Stimulated activated CD4-positive, alpha-beta T cell treated with anti-CD3 and anti-CD28 coated beads, TNF-alpha, amount 100 ng/mL, for 24 hours (primary cell): ENCODE measurements at regions not wholly inside any gene's neighbourhood (a gene's known extent, or its start where the extent isn't known, plus 50 kb on each side); places are given as distances from the start of the nearest gene placed in this dataset.
"Not testable (repeated sequence)": the region's sequence is repeated elsewhere in the genome, so short reads cannot be mapped to it uniquely, and the experiment has no call there.

Experiments used
- DNase-seq, 3 experiments: peaks; one replicate each; pipeline ENCODE4 v3.0.0-alpha.2; 2020; ENCODE audit warnings: low read depth in 3 of 3

GRCh38 chr6:142016666-142017065 lies 116.1 kb upstream of the GJE1 start:
- DNase-seq, result not testable (repeated sequence)

GRCh38 chr6:142015463-142015862 lies 117.3 kb upstream of the GJE1 start:
- not testable (repeated sequence) for DNase-seq

- DNase-seq, result no peak
Observed at GRCh38 chr6:142015011-142015410, 117.7 kb upstream of the GJE1 start.

GRCh38 chr6:142014515-142014914 lies 118.2 kb upstream of the GJE1 start:
- no peak for DNase-seq

GRCh38 chr6:142013875-142014495 lies 118.7 kb upstream of the GJE1 start:
- no peak for DNase-seq

- no peak for DNase-seq
Observed at GRCh38 chr6:142013287-142013686, 119.4 kb upstream of the GJE1 start.

- no peak for DNase-seq
Observed at GRCh38 chr6:142011775-142012174, 121.0 kb upstream of the GJE1 start.

- no peak for DNase-seq
Observed at GRCh38 chr6:142011156-142011555, 121.6 kb upstream of the GJE1 start.

GRCh38 chr6:142009647-142010046 lies 123.1 kb upstream of the GJE1 start:
- DNase-seq, result no peak

- no peak for DNase-seq
Observed at GRCh38 chr6:142008781-142009180, 123.9 kb upstream of the GJE1 start.

GRCh38 chr6:142008016-142008735 lies 124.5 kb upstream of the GJE1 start:
- no peak for DNase-seq

GRCh38 chr6:142005021-142005420 lies 127.7 kb upstream of the GJE1 start:
- no peak for DNase-seq

GRCh38 chr6:142002825-142003405 lies 129.8 kb upstream of the GJE1 start:
- no peak for DNase-seq

- no peak for DNase-seq
Observed at GRCh38 chr6:141996823-141997222, 135.9 kb upstream of the GJE1 start.

- no peak for DNase-seq
Observed at GRCh38 chr6:141992109-141992508, 140.6 kb upstream of the GJE1 start.

GRCh38 chr6:141990840-141991239 lies 141.9 kb upstream of the GJE1 start:
- DNase-seq, result no peak

- no peak for DNase-seq
Observed at GRCh38 chr6:141989706-141989959, 143.1 kb upstream of the GJE1 start.

GRCh38 chr6:141988954-141989705 lies 143.6 kb upstream of the GJE1 start:
- DNase-seq, result peak; percentile 3 to 17 (median 13)

GRCh38 chr6:141988327-141988726 lies 144.4 kb upstream of the GJE1 start:
- no peak for DNase-seq

- DNase-seq, result no peak
Observed at GRCh38 chr6:141986457-141986856, 146.3 kb upstream of the GJE1 start.

GRCh38 chr6:141981190-141981589 lies 151.5 kb upstream of the GJE1 start:
- no peak for DNase-seq

- DNase-seq, result no peak
Observed at GRCh38 chr6:141977782-141978181, 154.9 kb upstream of the GJE1 start.

GRCh38 chr6:141976994-141977393 lies 155.7 kb upstream of the GJE1 start:
- no peak for DNase-seq
